Hematopoietic multipotent progenitor cell treated with erythropoietin and hydrocortisone succinate and interleukin-3 and kit ligand, for 6 days (in vitro differentiated cells): ENCODE measurements at regions not wholly inside any gene's neighbourhood (a gene's known extent, or its start where the extent isn't known, plus 50 kb on each side); places are given as distances from the start of the nearest gene placed in this dataset.
"Not testable (repeated sequence)": the region's sequence is repeated elsewhere in the genome, so short reads cannot be mapped to it uniquely, and the experiment has no call there.

ENCODE experiments used
- DNase-seq: peaks from one replicate; pipeline ENCODE4 v3.0.0-alpha.2; 2015

GRCh38 chr7:119175911-119176627 is 951.6 kb downstream of the ANKRD7 start:
- DNase-seq = peak; percentile 88

DNA sequence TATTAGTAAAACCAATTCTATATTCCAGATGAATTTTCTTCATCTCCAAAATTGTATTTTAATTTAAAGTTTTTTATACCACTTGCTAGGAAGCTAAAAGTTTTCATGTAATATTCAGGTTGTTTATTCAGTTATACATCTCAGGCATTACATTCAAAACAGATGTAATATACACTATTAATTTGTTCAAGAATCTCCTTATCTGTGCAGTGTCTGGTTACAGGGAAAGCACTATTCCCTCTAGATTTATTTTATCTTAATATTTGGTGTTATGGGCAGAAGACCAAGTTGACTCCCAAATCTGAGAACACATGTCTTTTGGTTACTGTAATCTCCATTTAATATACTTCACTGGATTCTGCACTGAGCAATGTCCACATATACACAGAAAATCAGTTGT is 953.4 kb downstream of the ANKRD7 start:
- no peak for DNase-seq

- DNase-seq = no peak
Measured at GRCh38 chr7:119184124-119184788, 959.8 kb downstream of the ANKRD7 start.

GRCh38 chr7:119196183-119196582 is 971.7 kb downstream of the ANKRD7 start:
- no peak for DNase-seq

GRCh38 chr7:119197172-119197876 is 972.8 kb downstream of the ANKRD7 start:
- DNase-seq = no peak

- DNase-seq = peak; percentile 81
Measured at GRCh38 chr7:119197877-119198527, 973.5 kb downstream of the ANKRD7 start.

DNA sequence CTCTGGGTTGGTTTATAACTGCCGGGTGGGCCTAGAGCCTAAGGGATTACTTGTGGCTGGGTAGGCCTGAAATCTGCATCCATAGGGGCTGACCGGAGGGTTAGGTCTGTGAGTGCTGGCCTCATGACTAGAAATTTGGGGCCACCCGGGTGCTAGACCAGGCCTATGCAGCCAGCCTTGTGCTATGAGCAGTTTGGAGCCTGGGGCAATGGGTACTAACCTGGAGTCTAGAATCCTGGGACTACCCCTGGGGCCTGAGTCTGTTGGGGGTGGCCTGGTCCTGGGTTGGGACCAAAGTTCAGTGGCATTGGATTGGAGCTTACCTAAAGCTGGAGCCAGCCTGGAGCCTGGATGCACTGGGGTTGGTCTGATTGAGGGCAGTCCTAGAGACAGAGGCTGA is 995.2 kb downstream of the ANKRD7 start:
- no peak for DNase-seq

DNA sequence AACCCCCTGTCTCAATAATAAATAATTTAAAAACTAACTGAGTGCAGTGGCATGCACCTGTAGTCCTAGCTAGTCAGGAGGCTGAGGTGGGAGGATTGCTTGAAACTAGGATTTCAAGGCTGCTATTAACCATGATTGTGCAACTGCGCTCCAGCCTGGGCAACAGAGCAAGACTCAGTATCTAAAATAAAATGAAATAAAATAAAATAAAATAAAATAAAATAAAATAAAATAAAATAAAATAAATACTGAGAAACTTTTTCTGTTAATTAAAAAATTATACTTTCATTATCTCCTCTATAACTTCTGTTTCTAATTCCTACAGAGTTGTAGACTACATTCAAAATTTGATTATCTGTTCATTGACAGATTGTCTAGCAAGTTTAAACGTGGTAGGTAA is 999.4 kb downstream of the ANKRD7 start:
- no peak for DNase-seq

DNA sequence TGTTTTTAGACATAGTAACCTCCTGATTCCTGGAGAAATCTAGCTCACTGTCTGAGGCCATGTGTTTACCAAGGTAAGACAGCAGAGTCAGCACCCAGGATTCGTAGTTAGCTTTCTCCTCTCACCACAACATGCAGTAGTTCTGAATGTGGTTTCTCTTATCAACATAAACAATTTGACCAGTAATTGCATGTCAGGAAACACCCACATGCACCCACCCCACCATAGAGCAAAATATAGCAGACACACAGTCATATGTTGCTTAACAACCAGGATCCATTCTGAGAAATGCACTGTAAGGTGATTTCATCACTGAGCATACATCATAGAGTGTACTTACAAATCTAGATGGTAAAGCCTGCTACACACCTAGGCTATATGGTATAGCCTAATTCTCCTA is 1004.0 kb downstream of the ANKRD7 start:
- peak; percentile 4 for DNase-seq

- DNase-seq = no peak
Measured at GRCh38 chr7:119232091-119232490, 1007.6 kb downstream of the ANKRD7 start.

DNA sequence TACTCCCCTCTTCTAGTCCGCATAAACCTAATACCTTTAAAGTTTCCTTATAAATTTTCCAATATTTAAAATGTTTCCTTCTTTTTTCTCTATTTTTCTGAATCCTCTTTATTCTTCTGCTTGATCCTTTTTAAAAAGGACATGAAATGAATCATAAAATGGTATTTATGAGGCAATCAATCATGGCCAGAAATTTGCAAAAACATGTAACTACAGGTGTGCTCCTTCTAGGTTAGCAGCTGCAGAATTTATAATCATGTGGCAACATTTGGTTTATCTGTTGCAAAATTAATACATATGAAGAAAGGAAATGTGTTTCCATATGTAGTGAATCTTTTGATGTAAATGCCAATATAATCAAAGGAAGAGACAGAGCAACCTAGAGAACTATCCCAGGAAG is 1008.5 kb downstream of the ANKRD7 start:
- no peak for DNase-seq

GRCh38 chr7:119252962-119253361 is 1020.0 kb upstream of the KCND2 start:
- DNase-seq = no peak

DNA sequence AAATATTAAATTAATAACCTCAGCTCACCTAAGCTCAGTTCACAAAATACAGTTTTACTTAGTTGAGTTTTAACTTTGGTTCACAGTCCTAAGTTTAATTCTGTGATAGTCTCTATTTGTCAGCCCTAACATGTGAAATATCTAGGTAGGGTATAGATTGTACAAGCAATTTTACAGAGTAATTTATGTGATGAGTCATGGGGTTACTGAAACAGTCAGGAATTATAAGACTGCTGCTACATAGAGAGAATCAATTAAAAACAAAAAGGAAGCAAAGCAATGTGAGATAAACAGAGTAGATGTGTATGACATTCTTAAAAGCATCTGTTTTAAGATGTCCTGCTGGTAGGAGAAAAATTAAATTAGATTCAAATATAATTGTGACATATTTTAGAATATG is 1018.2 kb upstream of the KCND2 start:
- DNase-seq = no peak

DNA sequence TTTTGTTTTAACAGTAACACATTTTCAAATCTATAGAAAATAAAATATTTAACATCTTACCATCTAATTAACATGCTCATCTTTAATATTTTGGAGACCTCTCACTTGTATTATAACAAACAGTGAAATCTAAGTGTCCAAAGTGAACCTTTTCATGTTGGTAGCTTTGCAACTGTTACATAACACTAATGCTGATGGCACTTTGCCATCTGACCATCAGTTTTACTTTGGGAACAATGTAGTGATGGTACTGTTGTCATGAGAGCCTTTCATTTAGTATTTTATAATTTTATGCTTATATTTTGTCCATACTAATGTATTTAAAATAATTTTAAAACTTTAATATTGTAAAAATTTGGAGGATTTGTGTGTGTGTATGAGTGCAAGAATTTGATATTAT is 1017.0 kb upstream of the KCND2 start:
- DNase-seq = no peak

DNA sequence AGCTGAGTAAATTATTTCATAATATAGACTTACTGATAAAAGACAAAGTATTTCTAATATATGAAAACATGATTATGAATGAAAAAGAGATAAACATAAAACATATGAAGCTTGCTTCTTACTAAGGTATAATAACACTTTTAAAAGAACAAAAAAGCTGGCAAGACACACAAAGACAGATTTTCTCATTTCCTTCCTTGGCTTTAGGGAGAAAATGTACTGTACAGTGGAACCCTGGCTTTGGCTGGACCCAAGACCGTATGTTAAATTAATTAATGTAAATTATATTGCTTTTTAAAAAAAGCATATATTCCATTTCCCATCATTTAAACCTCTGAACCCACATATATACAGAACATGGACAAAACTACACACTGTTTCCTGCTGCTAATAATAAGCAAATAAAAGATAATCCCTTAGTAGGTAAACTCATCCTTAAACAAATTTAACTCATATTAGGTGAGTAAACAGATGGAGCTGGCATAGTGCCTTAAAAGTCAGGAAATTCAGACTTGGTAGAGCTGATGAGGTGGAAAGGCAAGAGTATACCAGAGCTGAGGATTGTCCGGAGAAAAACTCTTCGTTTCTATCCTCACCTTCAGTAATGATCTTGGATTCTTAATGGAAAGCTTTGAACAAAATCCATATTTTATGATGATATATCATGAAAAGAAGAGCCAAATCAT is 1016.4 kb upstream of the KCND2 start:
- DNase-seq = no peak

DNA sequence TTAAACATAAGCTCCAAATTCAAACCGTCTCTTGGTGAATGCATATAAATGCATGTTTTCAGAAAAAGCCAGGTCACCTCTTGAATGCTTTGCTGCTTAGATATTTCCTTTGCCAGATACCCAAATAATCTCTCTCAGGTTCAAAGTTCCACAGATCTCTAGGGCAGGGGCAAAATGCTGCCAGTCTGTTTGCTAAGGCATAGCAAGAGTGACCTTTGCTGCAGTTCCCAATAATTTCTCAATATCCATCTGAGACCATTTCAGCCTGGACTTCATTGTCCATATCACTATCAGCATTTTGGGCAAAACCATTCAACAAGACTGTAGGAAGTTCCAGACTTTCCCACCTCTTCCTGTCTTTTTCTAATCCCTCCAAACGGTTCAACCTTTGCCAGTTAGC is 1006.2 kb upstream of the KCND2 start:
- not testable (repeated sequence) for DNase-seq

GRCh38 chr7:119270045-119270464 is 1002.9 kb upstream of the KCND2 start:
- peak; percentile 83 for DNase-seq

- no peak for DNase-seq
Measured at GRCh38 chr7:119270644-119271043, 1002.3 kb upstream of the KCND2 start.

GRCh38 chr7:119271147-119271779 is 1001.7 kb upstream of the KCND2 start:
- no peak for DNase-seq

DNA sequence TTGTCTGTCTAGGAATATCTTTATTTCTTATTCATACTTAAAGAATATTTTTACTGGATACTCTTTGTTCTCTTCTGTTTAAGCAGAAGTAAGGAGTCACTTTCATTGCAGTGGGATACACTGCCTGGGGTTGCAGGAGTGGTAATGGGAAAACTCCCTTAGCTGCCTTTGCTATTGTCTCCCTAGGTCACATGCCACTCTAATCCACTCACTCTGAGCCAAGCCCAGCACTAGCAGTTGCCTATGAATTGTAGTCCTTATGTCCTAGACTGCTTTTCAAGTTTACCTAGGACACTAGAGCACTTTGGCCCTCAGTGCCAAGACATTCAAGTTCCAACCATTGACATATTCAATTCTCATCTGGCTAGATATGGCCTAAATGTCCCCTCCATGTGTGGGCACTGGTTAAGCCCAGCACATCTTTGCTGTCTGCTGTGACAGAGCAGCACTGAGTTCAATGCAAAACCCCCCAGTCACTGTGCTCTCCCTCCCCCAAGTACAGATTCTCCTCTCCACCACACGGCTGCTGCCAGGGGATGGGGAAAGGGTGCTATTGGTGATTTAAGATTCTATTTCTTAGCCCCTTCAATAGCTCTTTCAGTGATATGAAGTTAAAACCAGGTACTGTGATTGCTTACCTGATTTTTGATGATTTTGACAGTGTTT is 991.7 kb upstream of the KCND2 start:
- DNase-seq = no peak

- no peak for DNase-seq
Measured at GRCh38 chr7:119283353-119283752, 989.6 kb upstream of the KCND2 start.

DNA sequence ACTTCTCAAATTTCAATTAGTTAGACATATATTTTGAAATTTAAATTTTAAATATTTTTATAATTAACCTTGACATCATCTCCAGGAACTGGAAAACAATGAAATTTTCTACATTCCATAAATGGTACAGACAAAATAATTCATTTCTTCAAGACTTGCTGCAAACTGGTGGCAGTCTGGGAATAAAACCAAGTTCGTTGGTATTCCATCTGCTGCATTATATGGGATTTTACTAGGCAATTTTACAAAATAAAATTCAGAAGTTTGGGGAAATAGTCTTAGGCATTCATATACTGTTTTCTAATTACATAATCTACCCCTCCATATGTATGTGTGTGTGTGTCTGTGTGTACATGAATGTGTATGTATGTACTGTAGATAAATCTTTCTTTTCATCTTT is 984.6 kb upstream of the KCND2 start:
- no peak for DNase-seq
